NCI-H510A (cell line): ENCODE measurements at regions not wholly inside any gene's neighbourhood (a gene's known extent, or its start where the extent isn't known, plus 50 kb on each side); places are given as distances from the start of the nearest gene placed in this dataset.

ENCODE experiments used
- DNase-seq: peaks from one replicate; lab custom pipeline; 2025; lab: John Stamatoyannopoulos, UW

- no peak for DNase-seq
These were observed 138.9 kb downstream of the MN1 start for GRCh38 chr22:27662359-27663301.

- DNase-seq, result no peak
These were observed 137.7 kb downstream of the MN1 start for GRCh38 chr22:27663812-27664211.

GRCh38 chr22:27666272-27666997, 135.1 kb downstream of the MN1 start:
- no peak for DNase-seq

- DNase-seq, result no peak
These were observed 134.3 kb downstream of the MN1 start for GRCh38 chr22:27667121-27667843.

- DNase-seq, result no peak
These were observed 132.4 kb downstream of the MN1 start for GRCh38 chr22:27668828-27669797.

GRCh38 chr22:27669798-27670599, 131.6 kb downstream of the MN1 start:
- no peak for DNase-seq

GRCh38 chr22:27670701-27671412, 130.7 kb downstream of the MN1 start:
- DNase-seq, result no peak

GRCh38 chr22:27671413-27671935, 130.1 kb downstream of the MN1 start:
- DNase-seq, result no peak

- no peak for DNase-seq
These were observed 128.7 kb downstream of the MN1 start for GRCh38 chr22:27672721-27673418.

- DNase-seq, result no peak
These were observed 127.7 kb downstream of the MN1 start for GRCh38 chr22:27673839-27674238.

- DNase-seq, result no peak
These were observed 127.2 kb downstream of the MN1 start for GRCh38 chr22:27674261-27674923.

GRCh38 chr22:27676545-27677213, 124.9 kb downstream of the MN1 start:
- no peak for DNase-seq

GRCh38 chr22:27677905-27678458, 123.6 kb downstream of the MN1 start:
- DNase-seq, result no peak

GRCh38 chr22:27679176-27679575, 122.4 kb downstream of the MN1 start:
- no peak for DNase-seq

GRCh38 chr22:27679693-27680488, 121.7 kb downstream of the MN1 start:
- no peak for DNase-seq

GRCh38 chr22:27680636-27681035, 120.9 kb downstream of the MN1 start:
- no peak for DNase-seq

- no peak for DNase-seq
These were observed 120.5 kb downstream of the MN1 start for GRCh38 chr22:27681037-27681436.
